Nucleus accumbens (tissue), 56 donors: ENCODE measurements at regions not wholly inside any gene's neighbourhood (a gene's known extent, or its start where the extent isn't known, plus 50 kb on each side); places are given as distances from the start of the nearest gene placed in this dataset.

ENCODE experiments used
- DNase-seq, 56 donors: peaks; one replicate each; lab custom pipeline; 2025; lab: John Stamatoyannopoulos, UW

GRCh38 chr1:63157085-63157484, 165.3 kb upstream of the FOXD3 start:
- DNase-seq = no peak

DNA sequence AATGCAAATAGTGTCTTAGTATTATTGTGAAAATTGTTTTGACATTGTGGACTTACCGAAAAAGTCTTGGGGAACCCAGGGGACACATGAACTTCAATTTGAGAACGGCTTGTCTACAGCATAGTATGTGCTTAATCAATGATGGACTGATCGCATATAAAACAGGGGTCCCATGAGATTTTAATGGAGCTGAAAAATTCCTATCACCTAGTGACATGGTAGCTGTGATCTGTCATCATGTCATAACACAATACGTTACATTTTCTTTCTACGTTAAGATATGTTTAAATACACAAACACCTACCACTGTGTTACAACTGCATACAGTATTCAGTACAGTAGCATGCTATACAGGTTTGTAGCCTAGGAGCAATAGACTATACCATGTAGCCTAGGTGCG, 153.3 kb upstream of the FOXD3 start:
- no peak for DNase-seq

DNA sequence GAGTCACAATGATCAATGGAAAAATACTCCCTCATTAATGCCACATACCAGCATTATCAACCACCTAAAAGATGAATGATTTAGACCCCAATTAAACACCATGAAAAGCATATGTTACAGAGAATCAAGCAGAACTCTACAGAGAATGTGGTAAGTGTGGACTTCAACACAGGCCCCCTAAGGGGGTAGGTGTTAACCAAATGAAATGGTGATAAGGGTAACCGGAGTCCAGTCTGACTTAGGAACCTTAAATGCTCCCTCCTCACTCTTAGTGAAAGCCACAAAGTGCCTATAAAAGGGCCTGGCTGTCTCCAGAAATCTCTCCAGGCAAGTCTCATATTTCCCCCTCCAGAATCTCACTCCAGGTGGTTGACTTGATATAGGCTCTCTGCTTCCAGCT, 149.2 kb upstream of the FOXD3 start:
- DNase-seq = no peak

DNA sequence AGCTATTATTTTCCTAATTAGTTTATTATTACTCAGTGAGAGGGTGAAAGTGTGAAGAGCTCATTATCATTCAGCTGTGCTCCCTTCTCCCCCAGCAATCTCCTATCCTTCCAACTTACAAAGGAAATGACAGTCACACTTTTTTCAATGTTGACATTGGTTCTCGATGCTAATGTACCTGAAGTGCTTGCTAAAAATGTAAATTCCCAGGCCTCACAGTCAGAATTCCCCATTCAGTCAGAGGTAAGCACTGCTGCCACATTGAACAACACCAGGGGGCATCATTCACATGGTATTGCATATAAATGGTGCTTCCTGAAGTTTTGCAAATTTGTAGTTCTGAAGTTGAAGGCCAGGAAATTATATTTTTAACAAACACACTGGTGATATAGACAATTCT, 132.7 kb upstream of the FOXD3 start:
- DNase-seq = no peak

DNA sequence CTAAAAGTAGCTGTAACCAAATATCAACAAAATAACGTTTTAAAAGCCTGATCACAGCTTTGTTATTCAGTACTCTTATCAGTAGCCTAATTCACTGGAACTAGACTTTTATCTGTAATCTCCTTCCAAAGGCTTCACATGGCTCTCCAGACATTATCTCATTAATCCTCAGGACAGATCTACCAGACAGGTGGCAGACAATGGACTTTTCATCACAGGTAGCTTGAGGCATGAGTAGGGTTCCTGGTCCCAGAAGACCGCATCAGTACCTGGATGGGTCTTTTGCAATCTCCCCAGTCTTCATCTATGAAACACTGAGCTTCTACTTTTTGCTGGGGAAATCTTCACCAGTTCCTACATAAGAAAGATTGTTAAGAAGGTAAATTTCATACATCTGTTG, 132.2 kb upstream of the FOXD3 start:
- no peak for DNase-seq

DNA sequence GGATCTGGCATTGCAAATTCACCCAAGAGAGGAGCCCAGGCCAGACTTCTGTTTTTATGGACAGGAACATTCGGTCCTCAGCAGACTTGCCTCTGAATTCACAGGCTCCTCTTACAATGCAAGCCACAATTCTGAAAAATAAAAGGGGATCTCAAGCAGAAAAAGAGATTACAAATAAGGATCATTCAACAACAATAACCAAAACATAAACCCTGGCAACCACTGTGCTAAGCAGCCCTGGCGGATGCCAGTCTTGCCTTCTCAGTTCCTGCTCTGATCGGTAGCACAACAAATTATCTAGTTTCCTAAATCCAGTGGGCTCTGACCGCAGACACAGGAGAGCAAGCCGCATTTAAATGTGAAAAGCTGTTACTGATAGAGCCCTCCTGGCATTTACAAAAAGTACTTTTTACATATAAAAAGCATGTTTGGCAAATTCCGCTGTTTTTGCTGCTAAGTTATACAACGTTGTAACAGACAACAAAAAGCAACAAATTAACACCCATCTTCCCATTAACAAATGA, 123.4 kb upstream of the FOXD3 start:
- DNase-seq = peak in 10 of 56 donors; percentile 1 to 52 (median 14)

DNA sequence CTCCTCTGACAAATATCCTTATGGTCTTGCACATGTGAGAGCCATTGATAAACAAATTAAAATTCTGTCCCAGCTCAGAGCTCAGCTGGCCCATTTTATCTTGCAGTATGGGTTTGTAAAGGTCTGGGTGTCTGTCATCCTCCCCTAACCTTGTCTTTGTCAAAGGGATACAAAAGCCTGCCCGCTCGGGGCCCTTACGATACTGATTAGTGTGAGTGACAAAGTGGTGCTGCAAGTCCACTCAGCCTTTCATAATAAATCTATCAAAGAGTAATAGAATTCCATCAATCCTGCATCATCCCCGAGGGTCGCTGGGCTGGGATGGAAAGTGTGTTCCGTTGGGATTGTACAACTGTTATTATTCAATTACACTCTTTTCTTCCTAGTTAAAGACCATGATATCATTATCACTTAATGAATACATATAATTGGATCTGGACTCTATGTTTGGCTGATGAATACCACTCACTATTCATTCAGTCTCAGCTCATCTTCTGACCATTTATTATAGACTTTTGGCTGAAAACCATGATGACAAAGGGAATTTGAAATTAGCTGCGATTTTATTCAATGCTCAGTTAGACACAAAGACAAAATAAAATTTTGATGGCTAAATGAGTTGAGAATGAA, 122.5 kb upstream of the FOXD3 start:
- peak in 1 of 56 donors; percentile 8 for DNase-seq

DNA sequence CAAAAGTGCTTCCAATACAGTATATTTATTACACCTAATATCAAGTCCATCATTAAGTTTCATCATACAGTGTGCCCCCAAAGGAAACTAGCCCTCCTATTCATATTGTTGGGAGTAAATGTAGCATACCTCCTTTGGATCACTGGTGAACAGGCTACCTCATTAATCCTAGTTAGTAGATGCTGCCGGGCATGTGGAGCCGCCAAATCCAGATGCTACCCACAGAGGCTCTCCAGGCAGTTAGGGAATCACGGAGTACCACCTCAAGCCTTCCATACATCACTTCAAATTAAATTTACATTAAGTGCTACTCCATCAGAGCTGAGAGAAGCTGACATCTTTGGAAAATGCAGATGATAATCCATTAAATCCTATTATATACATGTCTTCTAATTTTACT, 121.7 kb upstream of the FOXD3 start:
- DNase-seq = no peak

- DNase-seq = no peak
These were observed 118.7 kb upstream of the FOXD3 start for GRCh38 chr1:63203641-63204040.

DNA sequence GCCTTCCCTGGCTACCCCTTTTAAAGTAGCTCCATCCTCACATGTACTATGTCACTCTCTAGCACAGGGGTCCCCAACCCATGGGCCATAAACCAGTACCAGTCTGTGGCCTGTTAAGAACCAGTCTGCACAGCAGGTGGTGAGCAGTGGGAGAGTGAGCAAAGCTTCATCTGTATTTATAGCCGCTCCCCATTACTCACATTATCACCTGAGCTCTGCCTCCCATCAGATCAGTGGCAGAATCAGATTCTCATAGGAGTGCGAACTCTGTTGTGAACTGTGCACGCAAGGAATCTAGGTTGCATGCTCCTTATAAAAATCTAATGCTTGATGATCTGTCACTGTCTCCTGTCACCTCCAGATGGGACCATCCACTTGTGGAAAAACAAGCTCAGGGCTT, 116.6 kb upstream of the FOXD3 start:
- DNase-seq = no peak

DNA sequence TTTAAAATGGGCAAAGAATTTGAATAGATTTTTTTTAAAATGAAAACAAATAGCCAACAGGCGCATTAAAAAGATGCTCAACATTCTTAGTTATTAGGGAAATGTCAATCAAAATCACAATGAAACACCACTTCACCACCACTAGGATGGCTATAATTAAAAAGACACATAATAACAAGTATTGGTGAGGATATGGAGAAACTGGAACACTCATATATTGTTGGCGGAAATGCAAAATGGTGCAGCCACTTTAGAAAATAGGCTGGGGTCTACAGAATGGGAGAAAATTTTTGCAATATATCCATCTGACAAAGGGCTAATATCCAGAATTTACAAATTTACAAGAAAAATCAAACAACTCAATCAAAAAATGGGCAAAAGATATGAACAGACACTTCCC, 107.8 kb upstream of the FOXD3 start:
- DNase-seq = no peak

DNA sequence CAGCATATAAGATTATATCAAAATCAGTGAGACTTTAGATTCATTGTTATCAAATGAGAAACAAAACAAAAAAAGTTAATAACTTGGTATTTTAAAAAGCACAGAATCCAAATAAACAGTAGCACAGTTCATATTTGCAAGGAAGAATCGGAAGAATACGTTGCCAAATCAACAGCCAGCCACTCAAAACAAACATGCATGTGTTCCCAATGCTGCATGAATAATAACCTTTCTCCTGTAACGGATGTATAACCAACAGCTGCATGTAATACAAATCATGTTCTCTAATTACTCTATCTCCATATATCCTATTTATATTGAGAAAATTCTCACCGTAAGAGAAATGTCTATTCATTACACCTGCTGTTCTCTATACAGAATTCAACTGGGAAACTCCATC, 98.9 kb upstream of the FOXD3 start:
- no peak for DNase-seq

- no peak for DNase-seq
These were observed 91.6 kb upstream of the FOXD3 start for GRCh38 chr1:63230722-63231121.

DNA sequence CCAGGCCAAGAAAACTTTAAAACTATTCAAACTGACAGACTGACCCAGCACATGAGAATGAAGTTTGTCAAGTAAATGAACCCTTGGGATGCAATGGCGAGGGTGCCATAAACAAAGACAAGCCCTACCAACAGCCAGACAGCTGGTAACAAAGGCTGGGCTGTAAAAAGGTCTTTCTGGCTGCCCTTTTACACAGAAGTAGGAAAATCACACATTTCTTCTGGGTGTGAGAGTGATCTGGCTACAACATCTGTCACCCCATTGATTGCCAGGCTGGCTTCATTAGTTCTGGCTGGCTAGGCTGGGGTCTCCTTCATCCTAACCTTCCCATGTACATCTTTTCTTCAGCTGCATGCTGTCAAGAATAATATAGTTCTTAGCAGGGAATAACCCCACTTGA, 83.6 kb upstream of the FOXD3 start:
- no peak for DNase-seq

- DNase-seq = no peak
These were observed 77.2 kb upstream of the FOXD3 start for GRCh38 chr1:63245186-63245585.

GRCh38 chr1:63248216-63248615, 74.2 kb upstream of the FOXD3 start:
- no peak for DNase-seq

DNA sequence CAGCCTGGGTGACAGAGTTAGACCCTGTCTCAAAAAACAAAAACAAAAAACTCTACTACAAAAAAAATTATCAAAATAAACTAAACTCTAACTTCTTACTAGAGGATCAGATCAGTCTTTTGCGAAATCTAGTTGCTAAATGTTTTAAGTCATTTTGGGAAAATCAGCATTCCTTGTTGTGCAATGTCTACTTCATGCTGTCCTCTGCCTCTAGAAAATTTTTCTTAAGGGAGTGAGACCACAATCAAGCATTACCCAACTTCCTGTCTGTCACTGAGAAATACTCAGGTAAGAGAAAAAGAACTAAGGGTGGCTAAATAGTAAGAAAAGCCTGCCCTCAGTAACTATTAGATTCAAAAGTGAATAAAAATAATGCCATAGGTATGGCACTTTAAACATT, 67.2 kb upstream of the FOXD3 start:
- no peak for DNase-seq

GRCh38 chr1:63261736-63262458, 60.5 kb upstream of the FOXD3 start:
- no peak for DNase-seq

- DNase-seq = no peak
These were observed 60.0 kb upstream of the FOXD3 start for GRCh38 chr1:63262459-63262770.

DNA sequence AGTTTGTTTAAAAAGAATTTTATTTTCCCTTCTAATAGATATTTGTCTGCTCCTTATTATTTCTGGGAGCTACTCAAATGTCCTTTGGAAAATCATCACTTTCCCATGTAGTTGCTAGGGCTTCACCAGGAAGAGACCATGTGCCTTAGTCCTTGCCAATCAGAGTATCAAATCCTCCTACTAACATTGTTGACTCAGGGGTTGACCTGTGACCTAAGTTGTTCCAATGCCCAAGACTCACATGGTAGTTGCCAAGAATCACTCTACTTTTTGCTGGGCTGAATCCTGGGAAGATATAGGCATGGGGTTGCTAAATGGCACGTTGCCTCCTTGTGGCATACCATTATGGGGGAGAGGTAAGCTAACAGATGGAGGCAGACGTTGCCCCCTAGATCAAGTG, 58.2 kb upstream of the FOXD3 start:
- no peak for DNase-seq

DNA sequence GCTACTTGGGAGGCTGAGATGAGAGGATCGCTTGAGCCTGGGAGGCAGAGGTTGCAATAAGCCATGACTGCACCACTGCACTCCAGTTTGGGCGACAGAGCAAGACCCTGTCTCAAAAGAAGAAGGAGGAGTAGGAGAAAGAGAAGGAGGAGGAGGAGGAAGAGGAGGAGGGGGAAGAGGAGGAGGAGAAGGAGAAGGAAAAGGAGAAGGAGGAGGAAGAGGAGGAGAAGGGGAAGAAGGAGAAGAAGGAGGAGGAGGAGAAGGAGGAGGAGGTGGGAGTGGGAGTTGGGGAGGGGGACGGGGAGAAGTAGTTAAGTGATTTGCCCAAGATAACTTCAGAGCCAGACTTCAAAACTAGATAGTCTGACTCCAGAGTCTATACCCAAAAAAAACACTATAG, 55.5 kb upstream of the FOXD3 start:
- DNase-seq = no peak

- no peak for DNase-seq
These were observed 53.5 kb upstream of the FOXD3 start for GRCh38 chr1:63268876-63269275.

- no peak for DNase-seq
These were observed 52.8 kb upstream of the FOXD3 start for GRCh38 chr1:63269571-63269970.
